HG02759 (cell line): ENCODE measurements at regions not wholly inside any gene's neighbourhood (a gene's known extent, or its start where the extent isn't known, plus 50 kb on each side); places are given as distances from the start of the nearest gene placed in this dataset.

Experiments
- ATAC-seq: cut with Tn5 transposase; IDR thresholded peaks from one replicate; pipeline ENCODE4 v1.9.1; 2021; ENCODE audit warnings: mild to moderate bottlenecking, moderate library complexity; ENCODE audit not compliant: unreplicated experiment

DNA sequence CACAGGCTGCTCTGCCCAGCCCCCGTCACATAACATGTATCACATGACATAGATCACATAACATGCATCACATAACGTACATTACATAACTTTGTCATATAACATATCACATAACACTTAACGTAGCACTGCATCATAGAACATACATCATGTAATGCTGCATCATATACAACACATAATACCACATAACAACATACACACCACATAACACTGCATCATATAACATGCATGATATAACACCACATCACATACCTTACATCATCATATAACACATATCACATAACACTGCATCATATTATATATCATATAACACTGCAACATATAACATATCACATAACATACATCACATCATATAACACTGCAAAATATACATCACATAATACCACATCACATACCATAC is 83.8 kb downstream of the AXIN2 start:
- ATAC-seq = no peak

DNA sequence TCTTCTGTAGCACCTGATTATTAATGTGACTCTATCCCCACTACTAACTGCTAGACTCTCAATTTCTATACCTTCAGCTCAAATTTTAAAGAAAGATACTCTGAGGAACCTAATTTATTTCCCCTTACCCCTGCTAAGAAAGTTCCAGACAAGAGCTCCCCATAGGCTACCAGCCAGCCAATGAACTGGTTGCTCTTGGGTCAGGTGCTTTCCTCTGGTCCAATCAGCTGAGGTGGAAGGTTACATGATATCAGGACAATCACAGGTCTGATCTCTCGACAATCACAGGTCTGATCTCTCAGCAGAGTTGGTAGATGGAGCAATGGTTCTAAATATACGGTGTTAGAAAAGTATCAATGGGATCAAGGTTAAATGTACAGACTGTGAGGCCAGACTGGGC is 86.8 kb downstream of the AXIN2 start:
- no peak for ATAC-seq

GRCh38 chr17:65473985-65474384 is 87.5 kb downstream of the AXIN2 start:
- no peak for ATAC-seq

- ATAC-seq = no peak
Observed at GRCh38 chr17:65473363-65473762, 88.1 kb downstream of the AXIN2 start.

DNA sequence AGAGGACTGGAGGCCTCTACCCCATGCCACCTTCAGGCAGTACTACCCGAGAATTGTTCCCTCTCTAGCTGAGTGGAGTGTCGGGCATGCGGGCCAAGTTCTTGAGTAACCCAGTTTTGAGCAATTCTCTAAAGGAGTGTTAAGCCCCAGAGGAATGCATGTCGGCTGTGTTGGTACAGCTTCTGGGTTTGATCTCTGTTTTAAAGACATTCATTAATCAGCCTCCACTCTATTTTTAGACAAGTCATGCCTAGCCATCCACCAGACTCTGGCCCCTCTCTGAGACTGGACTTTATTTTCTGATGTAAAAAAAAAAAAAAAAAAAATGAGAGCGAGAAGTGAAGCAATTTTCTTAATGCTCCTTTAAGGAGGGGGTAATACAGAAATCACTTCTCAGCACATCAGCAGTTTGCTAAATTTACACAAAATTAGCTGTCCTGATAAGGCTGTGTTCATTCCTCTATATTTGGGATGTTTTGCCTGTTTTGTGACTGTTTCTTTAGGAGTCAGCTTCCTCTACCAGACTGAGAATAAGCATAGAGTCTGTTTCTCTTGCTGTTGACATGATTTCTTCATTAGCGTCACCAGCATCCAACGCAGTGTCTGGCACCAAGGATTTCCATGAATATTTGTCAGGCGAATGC is 88.7 kb downstream of the AXIN2 start:
- ATAC-seq = no peak

DNA sequence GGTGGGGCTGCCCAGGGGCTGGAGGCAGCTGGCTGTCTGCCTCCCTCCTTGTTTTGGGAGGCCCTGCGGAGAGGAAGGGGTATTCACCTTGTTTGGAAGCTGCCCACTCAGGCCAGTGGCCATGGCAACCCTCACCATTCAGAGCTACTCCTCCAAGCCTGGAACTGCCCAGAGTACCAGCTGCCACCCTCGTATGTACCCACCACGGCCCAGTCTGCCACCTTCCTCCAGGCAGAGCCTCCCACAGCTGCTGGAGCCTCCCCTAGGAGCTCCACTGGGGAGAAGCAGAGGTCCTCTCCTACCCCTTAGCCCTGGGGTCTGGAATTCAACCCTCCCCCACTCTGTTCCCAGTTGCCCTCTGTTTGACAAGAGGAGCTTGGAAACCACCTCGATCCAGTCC is 90.7 kb downstream of the AXIN2 start:
- ATAC-seq = no peak

DNA sequence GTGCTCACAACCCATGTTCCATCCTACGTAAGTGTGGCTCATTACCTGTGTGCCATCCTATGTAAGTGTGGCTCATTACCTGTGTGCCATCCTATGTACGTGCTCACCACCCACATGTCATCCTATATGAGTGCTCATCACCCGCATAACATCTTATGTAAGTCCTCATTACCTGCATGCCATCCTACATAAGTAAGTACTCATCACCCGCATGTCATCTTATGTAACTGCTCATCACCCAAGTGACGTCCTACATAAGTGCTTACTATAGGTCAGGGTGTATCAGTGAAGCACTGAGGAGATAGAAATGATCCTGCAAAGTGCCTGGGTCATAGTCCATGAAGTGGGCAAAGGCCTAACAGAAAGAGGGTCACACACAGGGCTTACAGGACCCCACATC is 93.1 kb downstream of the AXIN2 start:
- no peak for ATAC-seq

DNA sequence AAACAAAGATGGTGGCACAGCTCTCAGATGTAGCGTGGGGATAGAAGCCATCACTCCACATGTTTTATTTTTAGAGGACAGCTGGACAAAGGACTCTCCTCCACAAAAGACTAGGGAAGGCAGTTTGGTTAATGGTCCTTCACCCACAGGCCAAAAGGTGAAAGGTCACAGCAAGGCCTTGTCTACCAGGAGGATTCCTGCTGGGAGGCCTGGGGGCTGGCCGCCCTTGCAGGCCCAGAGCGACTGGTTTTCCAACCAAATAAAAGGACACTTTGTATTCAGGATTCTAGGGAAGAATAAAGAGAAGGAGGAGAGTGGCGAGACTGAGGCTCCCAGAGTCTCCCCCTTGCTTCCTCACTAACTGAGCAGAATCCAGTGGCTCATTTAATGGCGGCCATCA is 94.3 kb downstream of the AXIN2 start:
- ATAC-seq = no peak

- ATAC-seq = no peak
Observed at GRCh38 chr17:65466547-65466946, 94.9 kb downstream of the AXIN2 start.

DNA sequence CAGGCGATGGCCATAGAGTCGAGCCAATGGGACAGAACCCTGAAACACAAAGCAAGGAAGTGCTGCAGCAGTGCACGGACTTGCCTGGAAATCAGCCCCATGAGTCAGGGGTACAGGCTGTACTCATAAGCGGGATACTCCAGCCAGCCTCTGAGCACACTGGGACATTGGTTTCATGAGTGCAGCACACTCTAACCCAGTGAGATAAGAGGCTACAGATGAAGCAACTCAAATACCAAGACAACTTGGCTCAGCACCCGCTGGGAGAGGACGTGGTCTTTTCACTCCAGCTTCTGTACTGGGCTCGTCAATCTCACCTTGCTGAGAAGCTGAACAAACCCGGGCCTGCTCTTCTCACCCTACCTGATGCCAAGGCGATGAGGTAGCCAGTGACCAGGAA is 98.2 kb downstream of the AXIN2 start:
- no peak for ATAC-seq

DNA sequence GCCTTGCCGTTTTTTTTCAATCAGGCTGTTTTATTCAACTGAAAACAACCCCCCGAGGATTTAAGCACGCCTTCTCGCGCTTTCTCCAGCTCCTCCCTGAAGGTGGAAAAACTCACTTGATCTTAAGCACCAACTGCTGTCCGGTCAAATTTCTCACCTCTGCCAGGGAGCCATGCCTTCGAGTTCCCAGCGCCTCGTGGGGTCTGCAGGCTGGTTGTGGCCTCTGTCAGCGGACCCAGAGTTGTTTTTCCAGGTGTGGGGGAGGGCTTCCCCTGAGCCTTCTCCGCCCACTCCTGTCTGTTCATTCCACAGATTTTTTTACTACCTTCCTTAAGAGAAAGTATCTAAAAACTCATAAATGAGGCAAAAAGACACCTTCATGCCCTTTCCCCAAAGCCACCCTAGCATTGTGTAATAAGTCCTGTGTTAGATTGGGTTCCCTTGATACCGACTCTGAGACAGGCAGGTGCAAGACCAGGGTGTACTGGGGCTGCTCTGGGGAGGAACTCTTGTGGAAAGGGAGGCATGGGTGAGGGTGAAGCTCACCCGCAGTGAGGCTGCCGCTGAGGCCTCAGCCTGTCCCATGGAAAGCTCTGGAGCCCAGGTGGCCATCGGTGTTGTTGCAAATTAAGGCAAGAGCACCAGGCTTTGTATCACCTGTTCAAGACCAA is 101.6 kb downstream of the AXIN2 start:
- ATAC-seq = no peak

DNA sequence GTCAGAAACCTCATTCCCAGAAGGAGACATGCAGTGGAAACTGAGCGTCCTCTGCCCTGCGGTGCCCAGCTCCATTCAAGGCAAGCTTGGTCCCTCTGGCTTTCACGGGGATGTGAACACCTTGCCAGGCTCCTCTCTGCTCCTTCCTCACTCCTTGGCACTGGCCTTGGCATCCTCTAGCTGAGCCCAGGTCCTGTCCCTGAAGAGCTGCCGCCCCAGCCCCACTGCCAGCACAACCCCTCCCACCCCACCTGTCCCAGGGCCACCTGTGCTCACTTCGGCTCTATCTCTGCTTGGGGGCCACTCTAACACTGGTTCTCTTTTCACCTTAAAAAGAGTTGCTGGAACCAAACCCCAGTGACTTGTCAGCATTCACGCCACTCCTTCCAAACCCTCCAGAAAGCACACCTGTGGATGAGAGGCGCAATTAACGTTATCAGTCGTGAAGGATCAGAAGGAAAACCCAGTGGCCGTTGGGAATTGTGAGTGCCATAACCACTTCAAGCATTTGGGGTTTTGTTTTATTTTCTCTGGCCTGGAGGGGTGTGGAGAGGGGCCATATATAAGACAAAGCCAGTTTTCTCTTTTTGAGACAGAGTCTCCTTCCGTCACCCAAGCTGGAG is 103.7 kb downstream of the AXIN2 start:
- no peak for ATAC-seq

GRCh38 chr17:65457183-65457582 is 104.3 kb downstream of the AXIN2 start:
- no peak for ATAC-seq

DNA sequence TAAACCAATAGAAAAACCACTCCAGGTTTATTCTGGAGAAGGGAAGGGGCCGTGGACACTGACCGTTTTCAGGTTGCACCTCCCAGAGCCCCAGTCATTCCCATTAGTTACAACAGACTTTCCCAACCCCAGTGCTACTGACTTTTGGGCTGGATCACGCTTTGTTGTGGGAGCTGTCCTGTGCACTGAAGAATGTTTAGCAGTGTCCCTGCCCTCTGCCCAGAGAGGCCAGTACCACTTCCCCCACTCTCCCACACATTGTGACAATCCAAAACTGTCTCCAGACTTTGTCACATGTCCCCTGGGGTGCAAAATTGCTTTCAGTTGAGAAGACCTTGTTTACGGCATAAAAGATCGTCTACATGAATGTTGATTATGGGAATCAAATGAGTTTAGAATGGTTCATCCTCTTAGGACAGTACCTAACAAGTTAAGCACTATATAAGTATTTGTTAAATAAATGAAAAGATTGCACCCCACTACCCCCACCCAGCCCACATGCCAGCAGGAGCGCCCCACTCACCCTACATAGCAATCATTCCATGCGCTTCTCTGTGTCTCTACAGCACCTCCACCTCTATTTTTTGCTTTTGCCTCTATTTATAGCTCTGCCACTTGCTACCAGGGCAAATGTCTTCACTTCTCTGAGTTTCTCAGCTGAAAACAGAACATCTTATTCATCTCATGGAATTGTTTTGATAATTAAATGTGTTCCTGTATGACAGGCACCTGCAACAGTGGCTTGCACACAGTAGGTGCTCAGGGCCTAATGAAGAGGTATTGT is 104.9 kb downstream of the AXIN2 start:
- ATAC-seq = no peak

GRCh38 chr17:65455972-65456343 is 105.5 kb downstream of the AXIN2 start:
- no peak for ATAC-seq

GRCh38 chr17:65455154-65455971 is 106.1 kb downstream of the AXIN2 start:
- ATAC-seq = no peak

- no peak for ATAC-seq
Observed at GRCh38 chr17:65453204-65453931, 108.1 kb downstream of the AXIN2 start.

DNA sequence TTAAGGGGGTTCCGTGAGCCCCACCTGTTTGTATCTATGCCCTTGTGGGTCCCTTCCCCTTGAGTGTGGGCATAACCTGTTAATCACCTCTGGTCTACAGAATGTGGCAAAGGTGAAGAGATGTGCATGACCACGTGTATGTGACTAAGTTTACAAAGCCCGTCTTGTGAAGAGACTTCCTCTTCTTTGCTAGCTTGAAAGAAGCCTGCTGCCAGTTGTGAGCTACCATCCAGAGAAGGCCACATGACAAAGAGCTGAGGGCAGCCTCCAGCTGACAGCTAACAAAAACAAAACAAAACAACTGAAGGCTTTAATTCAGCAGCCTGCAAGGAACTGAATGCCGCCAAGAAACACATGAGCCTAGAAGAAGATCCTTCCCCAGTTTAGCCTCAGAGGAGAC is 112.0 kb downstream of the AXIN2 start:
- no peak for ATAC-seq

DNA sequence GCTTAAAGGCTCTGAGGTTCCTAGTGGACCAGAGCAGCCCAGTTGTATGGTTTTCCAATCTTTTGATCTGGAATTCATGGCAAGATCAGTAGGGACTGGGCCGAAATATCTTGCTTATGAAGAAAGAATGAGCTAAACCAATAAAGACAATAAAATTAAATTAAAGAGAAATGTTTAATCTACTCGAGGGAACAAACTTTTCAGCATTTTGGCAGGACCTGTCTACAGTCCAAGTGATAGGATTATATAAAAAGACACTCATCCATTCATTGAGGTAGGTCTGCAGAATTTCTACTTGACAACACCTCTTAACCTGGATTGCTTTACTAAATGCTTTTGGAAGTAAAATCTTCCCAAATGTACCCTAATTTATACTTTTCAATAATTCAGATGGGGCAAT is 113.6 kb downstream of the AXIN2 start:
- ATAC-seq = no peak

DNA sequence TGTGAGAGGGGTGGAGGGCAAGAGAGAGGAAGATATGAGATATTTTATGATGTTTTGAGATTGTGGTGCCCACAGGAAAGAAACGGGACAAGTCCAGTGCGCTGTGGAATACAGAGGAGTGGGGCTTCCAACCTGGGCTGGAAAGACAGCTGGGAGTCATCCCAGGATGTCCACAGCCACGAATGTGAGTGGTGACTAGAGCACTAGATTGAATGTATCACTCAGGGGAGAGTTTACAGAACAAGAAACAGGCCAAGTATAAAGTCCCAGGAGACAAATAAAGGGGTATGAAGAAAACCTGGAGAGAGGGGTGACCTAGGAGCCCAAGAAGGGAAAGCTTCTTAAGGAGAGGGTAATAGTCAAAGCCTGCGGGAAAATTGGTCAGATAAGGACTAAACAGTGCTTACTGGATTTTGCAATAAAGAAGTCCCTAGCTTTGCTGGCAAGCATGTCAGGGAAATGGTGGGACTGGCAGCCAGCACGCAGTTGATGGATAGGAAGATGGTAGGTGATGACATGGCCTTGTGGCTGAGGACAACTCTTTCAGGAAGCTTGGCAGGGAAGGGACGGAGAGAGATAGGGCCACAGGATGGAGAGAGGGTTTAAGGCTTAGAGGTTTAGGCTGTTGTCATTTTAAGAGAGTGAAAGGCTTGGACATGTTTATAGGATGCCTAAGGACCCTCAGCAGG is 114.5 kb downstream of the AXIN2 start:
- ATAC-seq = no peak
